CD14-positive monocyte (primary cell): ENCODE measurements at regions not wholly inside any gene's neighbourhood (a gene's known extent, or its start where the extent isn't known, plus 50 kb on each side); places are given as distances from the start of the nearest gene placed in this dataset.

ENCODE experiments used
- DNase-seq, 3 donors: peaks; one replicate each; pipeline ENCODE4 v3.0.0-alpha.2; 2011 to 2022
- H2AFZ ChIP-seq: 2 replicates; pipeline ENCODE4 v1.6.0; 2012; ENCODE audit warnings: mild to moderate bottlenecking, low read depth, low read length, inconsistent platforms; ENCODE audit not compliant: insufficient read depth, poor library complexity, severe bottlenecking
- H3K27ac ChIP-seq, 2 donors: 1 replicate in 1 of 2; 2 replicates in 1 of 2; pipeline ENCODE4 v1.5.1; 2012 to 2013; ENCODE audit warnings: low read length in 2 of 2, control low read depth in 1 of 2, inconsistent platforms in 1 of 2, low read depth in 1 of 2, mild to moderate bottlenecking in 1 of 2
- H3K27me3 ChIP-seq, 2 donors: one replicate each; pipeline versions ENCODE4 v1.6.0 to v1.6.1; 2011 to 2013; ENCODE audit warnings: low read length in 2 of 2; ENCODE audit not compliant: control insufficient read depth in 2 of 2, insufficient read depth in 2 of 2
- H3K36me3 ChIP-seq, 2 donors: replicated peaks in 1 of 2; 1 replicate in 1 of 2; 2 replicates in 1 of 2; pipeline versions ENCODE4 v1.5.1 to v1.6.1; 2012 to 2013; ENCODE audit warnings: low read length in 2 of 2, control low read depth in 1 of 2, inconsistent platforms in 1 of 2, mild to moderate bottlenecking in 1 of 2; ENCODE audit not compliant: insufficient read depth in 2 of 2, control insufficient read depth in 1 of 2
- H3K4me1 ChIP-seq, 2 donors: 1 replicate in 1 of 2; 2 replicates in 1 of 2; pipeline versions ENCODE4 v1.5.1 to v1.6.1; 2012 to 2013; ENCODE audit warnings: low read length in 2 of 2, control low read depth in 1 of 2, inconsistent platforms in 1 of 2, mild to moderate bottlenecking in 1 of 2, moderate library complexity in 1 of 2; ENCODE audit not compliant: insufficient read depth in 2 of 2, control insufficient read depth in 1 of 2
- H3K4me2 ChIP-seq: replicated peaks from 2 replicates; pipeline ENCODE3; 2012; ENCODE audit warnings: low read length, moderate library complexity, mild to moderate bottlenecking; ENCODE audit not compliant: poor library complexity, severe bottlenecking; ENCODE audit errors: extremely low read depth
- H3K4me3 ChIP-seq, 3 experiments: fragments of 200-600 bp in 1 of 3; sonication (generic) in 1 of 3; replicated peaks in 1 of 3; 1 replicate in 2 of 3; 2 replicates in 1 of 3; pipeline ENCODE4 v1.5.1; 2011 to 2013; ENCODE audit warnings: low read length in 3 of 3, mild to moderate bottlenecking in 3 of 3, control low read depth in 2 of 3, low read depth in 2 of 3, inconsistent platforms in 1 of 3, moderate library complexity in 1 of 3
- H3K79me2 ChIP-seq: 2 replicates; pipeline ENCODE4 v1.6.0; 2012; ENCODE audit warnings: mild to moderate bottlenecking, control low read depth, inconsistent platforms, low read length, moderate library complexity; ENCODE audit not compliant: insufficient read depth
- H3K9ac ChIP-seq: 2 replicates; pipeline ENCODE4 v1.6.0; 2017; ENCODE audit warnings: low read length, mild to moderate bottlenecking; ENCODE audit not compliant: insufficient read depth, poor library complexity, severe bottlenecking
- H3K9me3 ChIP-seq, 2 donors: replicated peaks in 1 of 2; 1 replicate in 1 of 2; 2 replicates in 1 of 2; pipeline versions ENCODE4 v1.5.1 to v1.6.1; 2012 to 2013; ENCODE audit warnings: low read length in 2 of 2, control low read depth in 1 of 2; ENCODE audit not compliant: control insufficient read depth in 1 of 2, insufficient read depth in 1 of 2
- H4K20me1 ChIP-seq: 2 replicates; pipeline ENCODE4 v1.6.0; 2012; ENCODE audit warnings: mild to moderate bottlenecking, low read length, control low read depth, moderate library complexity; ENCODE audit not compliant: insufficient read depth
- H3K27ac Mint-ChIP-seq, 7 donors: one replicate each; pipeline ENCODE4 v1.8.0; 2020; ENCODE audit warnings: mild to moderate bottlenecking in 7 of 7, mixed read lengths in 7 of 7, moderate library complexity in 6 of 7, inconsistent platforms in 2 of 7
- H3K27me3 Mint-ChIP-seq, 3 donors: one replicate each; pipeline ENCODE4 v1.8.0; 2021 to 2022; ENCODE audit warnings: low read depth in 3 of 3, mild to moderate bottlenecking in 3 of 3, mixed read lengths in 3 of 3, moderate library complexity in 3 of 3, inconsistent platforms in 1 of 3
- H3K36me3 Mint-ChIP-seq, 2 donors: one replicate each; pipeline ENCODE4 v1.8.0; 2020; ENCODE audit warnings: mixed read lengths in 2 of 2, inconsistent platforms in 1 of 2, mild to moderate bottlenecking in 1 of 2
- H3K4me1 Mint-ChIP-seq: one replicate; pipeline ENCODE4 v1.8.0; 2020; ENCODE audit warnings: mild to moderate bottlenecking, mixed read lengths
- H3K4me3 Mint-ChIP-seq, 2 donors: one replicate each; pipeline ENCODE4 v1.8.0; 2020; ENCODE audit warnings: mild to moderate bottlenecking in 2 of 2, mixed read lengths in 2 of 2, moderate library complexity in 1 of 2
- H3K9me3 Mint-ChIP-seq, 7 donors: one replicate each; pipeline ENCODE4 v1.8.0; 2020 to 2022; ENCODE audit warnings: mixed read lengths in 7 of 7, mild to moderate bottlenecking in 6 of 7, moderate library complexity in 6 of 7, inconsistent platforms in 2 of 7
- CTCF ChIP-seq: fragments of 200-600 bp; IDR thresholded peaks from one replicate; pipeline ENCODE4 v1.8.0; 2022; ENCODE audit warnings: antibody characterized with exemption, mild to moderate bottlenecking
- WGBS: methylation state at CpG from one replicate; pipeline ENCODE4 v1.1.5; 2013; ENCODE audit warnings: missing lambda C conversion rate; ENCODE audit not compliant: insufficient coverage; 5-methylcytosine and 5-hydroxymethylcytosine counted together
- intact Hi-C, 2 donors: fragments of 100-400 bp; cut with micrococcal nuclease; formaldehyde crosslinking; loops; one replicate each; pipeline versions ENCODE4 v1.15.0 to v1.15.1; 2023

GRCh38 chr2:220708366-220708765, 863.7 kb downstream of the EPHA4 start:
- Histone ChIP-seq H3K36me3 (no peaks in the 10 kb centered on the region), H2AFZ (no peak overlapping the region), H3K4me2 (no peak overlapping the region), H3K4me1 (no peaks in the 10 kb centered on the region), H4K20me1 (no peaks in the 10 kb centered on the region), H3K27me3 (no peaks in the 10 kb centered on the region), H3K9me3 (no peaks in the 10 kb centered on the region), H3K9ac (no peak overlapping the region), H3K27ac (no peak overlapping the region), H3K79me2 (no peaks in the 10 kb centered on the region), H3K4me3 (no peak overlapping the region)
- WGBS: 75% methylated on average over 2 of the region's 3 CpGs
- Mint-ChIP-seq H3K27me3 (peaks cover 0 to 3% (median 0%) of the 10 kb centered on the region in 3 donors), H3K27ac (no peak overlapping the region), H3K36me3 (no peaks in the 10 kb centered on the region), H3K9me3 (peaks cover 0 to 5% (median 0%) of the 10 kb centered on the region in 7 donors), H3K4me3 (no peak overlapping the region), H3K4me1 (no peaks in the 10 kb centered on the region)
- TF ChIP-seq CTCF: no peak
- intact Hi-C loops: no loop called here
- DNase-seq: no peak

- TF ChIP-seq CTCF: no peak
- H3K4me3 Mint-ChIP-seq: no peak overlapping the region
- H3K9me3 Mint-ChIP-seq: peaks cover 0 to 6% (median 4%) of the 10 kb centered on the region in 7 donors
- Histone ChIP-seq H2AFZ (no peak overlapping the region), H3K27ac (no peak overlapping the region), H3K4me3 (no peak overlapping the region), H3K9me3 (peaks cover 0 to 7% of the 10 kb centered on the region in 2 donors), H3K4me1 (no peaks in the 10 kb centered on the region), H3K36me3 (no peaks in the 10 kb centered on the region), H3K27me3 (no peaks in the 10 kb centered on the region), H4K20me1 (no peaks in the 10 kb centered on the region), H3K9ac (no peak overlapping the region), H3K79me2 (no peaks in the 10 kb centered on the region), H3K4me2 (no peak overlapping the region)
- no peak for DNase-seq
- H3K27ac Mint-ChIP-seq: no peak overlapping the region
- intact Hi-C loops: no loop called here
- WGBS: no CpG with 5 or more reads among the region's 3 CpGs
- no peaks in the 10 kb centered on the region for H3K27me3 Mint-ChIP-seq
- no peaks in the 10 kb centered on the region for H3K4me1 Mint-ChIP-seq
- no peaks in the 10 kb centered on the region for H3K36me3 Mint-ChIP-seq
Observed at GRCh38 chr2:220717283-220717682, 854.8 kb downstream of the EPHA4 start.
